GM12878 (cell line): ENCODE measurements at regions not wholly inside any gene's neighbourhood (a gene's known extent, or its start where the extent isn't known, plus 50 kb on each side); places are given as distances from the start of the nearest gene placed in this dataset.

Source experiments
- ATAC-seq: fragments of 200-7000 bp; cut with Tn5 transposase; 3 replicates; pipeline ENCODE4 v1.9.1; 2020; ENCODE audit warnings: mild to moderate bottlenecking, moderate library complexity
- BruUV-seq: library from RNA; stranded (reverse); fragments of 400-500 nt; replicated peaks from 2 replicates; lab custom pipeline; 2021; lab: Mats Ljungman, UMichigan
- CTCF ChIA-PET: fragments of 300-600 bp; sonication (Branson Sonifier 250); formaldehyde crosslinking; extraction: SDS; loops from one replicate; lab custom pipeline; 2021; ENCODE audit warnings: inconsistent platforms; lab: Yijun Ruan, JAX
- POLR2A ChIA-PET: fragments of 350-600 bp; formaldehyde crosslinking; extraction: SDS; loops from one replicate; lab custom pipeline; 2021; ENCODE audit warnings: inconsistent platforms; lab: Charles Lee
- RAD21 ChIA-PET: fragments of 300-600 bp; sonication (Branson Sonifier 250); formaldehyde crosslinking; loops from one replicate; lab custom pipeline; 2023; ENCODE audit warnings: antibody characterized with exemption; ENCODE audit not compliant: unreplicated experiment; lab: Charles Lee
- SMC1A ChIA-PET: fragments of 300-600 bp; sonication (Branson Sonifier 250); formaldehyde crosslinking; loops from one replicate; lab custom pipeline; 2023; ENCODE audit not compliant: unreplicated experiment, uncharacterized antibody; lab: Charles Lee
- DNase-seq: peaks from one replicate; pipeline ENCODE4 v3.0.0-alpha.2; 2011; ENCODE audit warnings: low read depth, low spot score
- FAIRE-seq: peaks from 3 replicates; lab custom pipeline; 2011; peaks lifted over from hg19 to GRCh38; lab: Jason Lieb, UNC
- H2AFZ ChIP-seq: 2 replicates; pipeline ENCODE4 v1.6.0; 2011; ENCODE audit warnings: low read depth, low read length, control low read depth; ENCODE audit not compliant: control insufficient read depth
- H3K27ac ChIP-seq: 2 replicates; pipeline ENCODE4 v1.5.1; 2011; ENCODE audit warnings: control low read depth; ENCODE audit not compliant: control insufficient read depth, insufficient read depth
- H3K27me3 ChIP-seq, 2 experiments: replicated peaks in 1 of 2; 2 replicates each; pipeline versions ENCODE4 v1.6.0 to v1.6.1; 2011; ENCODE audit warnings: low read length in 1 of 2; ENCODE audit not compliant: control insufficient read depth in 2 of 2, insufficient read depth in 2 of 2
- H3K36me3 ChIP-seq, 2 experiments: 2 replicates each; pipeline ENCODE4 v1.5.1; 2011; ENCODE audit warnings: low read length in 1 of 2; ENCODE audit not compliant: control insufficient read depth in 2 of 2, insufficient read depth in 2 of 2
- H3K4me1 ChIP-seq: 2 replicates; pipeline ENCODE4 v1.6.1; 2011; ENCODE audit warnings: mild to moderate bottlenecking, low read length, moderate library complexity, mixed read lengths; ENCODE audit not compliant: control insufficient read depth, insufficient read depth
- H3K4me2 ChIP-seq: 2 replicates; pipeline ENCODE4 v1.6.0; 2011; ENCODE audit warnings: control low read depth; ENCODE audit not compliant: control insufficient read depth, insufficient read depth
- H3K4me3 ChIP-seq: fragments of 200-600 bp; sonication (generic); 2 replicates; pipeline ENCODE4 v1.5.1; 2016
- H3K79me2 ChIP-seq: 2 replicates; pipeline ENCODE4 v1.6.0; 2011; ENCODE audit warnings: low read length; ENCODE audit not compliant: control insufficient read depth, insufficient read depth
- H3K9ac ChIP-seq: 2 replicates; pipeline ENCODE4 v1.8.0; 2011; ENCODE audit warnings: low read length, control low read depth, mixed read lengths; ENCODE audit not compliant: control insufficient read depth, insufficient read depth
- H3K9me3 ChIP-seq: replicated peaks from 3 replicates; pipeline ENCODE4 v1.5.1; 2011; ENCODE audit warnings: mild to moderate bottlenecking, low read length; ENCODE audit not compliant: control insufficient read depth, insufficient read depth
- H4K20me1 ChIP-seq: 2 replicates; pipeline ENCODE4 v1.6.0; 2011; ENCODE audit not compliant: control insufficient read depth, insufficient read depth
- BACH1 ChIP-seq: fragments of 450-650 bp; IDR thresholded peaks from 2 replicates; pipeline ENCODE4 v1.6.1; 2017; ENCODE audit warnings: mild to moderate bottlenecking, borderline replicate concordance
- BRCA1 ChIP-seq: IDR thresholded peaks from 2 replicates; pipeline ENCODE4 v1.6.1; 2011; ENCODE audit warnings: low read depth, low read length, improper control_type of control experiment
- CHD4 ChIP-seq: fragments of 200-600 bp; sonication (generic); IDR thresholded peaks from 2 replicates; pipeline ENCODE4 v1.6.1; 2016; ENCODE audit warnings: mild to moderate bottlenecking
- DPF2 ChIP-seq: fragments of 450-650 bp; IDR thresholded peaks from 2 replicates; pipeline ENCODE4 v1.6.1; 2017; ENCODE audit warnings: mild to moderate bottlenecking
- FOXM1 ChIP-seq: IDR thresholded peaks from 2 replicates; pipeline ENCODE4 v1.6.1; 2012; ENCODE audit warnings: low read depth, mild to moderate bottlenecking, inconsistent platforms, low read length, moderate library complexity
- HDGF ChIP-seq: fragments of 450-650 bp; IDR thresholded peaks from 2 replicates; pipeline ENCODE4 v1.6.1; 2016; ENCODE audit warnings: antibody characterized with exemption
- IKZF2 ChIP-seq, 2 experiments: fragments of 450-650 bp; IDR thresholded peaks; 2 replicates each; pipeline ENCODE4 v1.6.1; 2017; ENCODE audit warnings: mild to moderate bottlenecking in 2 of 2, moderate library complexity in 2 of 2
- KLF5 ChIP-seq: fragments of 450-650 bp; IDR thresholded peaks from 2 replicates; pipeline ENCODE4 v1.6.1; 2014; ENCODE audit warnings: mild to moderate bottlenecking; ENCODE audit not compliant: partially characterized antibody
- NR2C1 ChIP-seq: fragments of 450-650 bp; IDR thresholded peaks from 2 replicates; pipeline ENCODE4 v1.6.1; 2017; ENCODE audit warnings: antibody characterized with exemption, mild to moderate bottlenecking, moderate library complexity
- RAD21 ChIP-seq: IDR thresholded peaks from 2 replicates; pipeline ENCODE4 v1.6.1; 2011; ENCODE audit warnings: mild to moderate bottlenecking, low read depth, low read length, moderate library complexity; ENCODE audit not compliant: insufficient read depth
- RB1 ChIP-seq: fragments of 450-650 bp; formaldehyde crosslinking; IDR thresholded peaks from 2 replicates; pipeline ENCODE4 v1.6.1; 2017; ENCODE audit warnings: mild to moderate bottlenecking, borderline replicate concordance
- RBBP5 ChIP-seq: fragments of 200-600 bp; sonication (generic); conservative IDR thresholded peaks from 2 replicates; pipeline ENCODE4 v1.6.1; 2016
- RFX5 ChIP-seq: IDR thresholded peaks from 2 replicates; pipeline ENCODE4 v1.6.1; 2011; ENCODE audit warnings: low read depth, low read length, improper control_type of control experiment
- SMC3 ChIP-seq: IDR thresholded peaks from 2 replicates; pipeline ENCODE4 v1.6.1; 2011; ENCODE audit warnings: low read length, improper control_type of control experiment, borderline replicate concordance
- TCF3 ChIP-seq: IDR thresholded peaks from 2 replicates; pipeline ENCODE4 v1.6.1; 2012; ENCODE audit warnings: low read depth, mild to moderate bottlenecking, low read length, borderline replicate concordance; ENCODE audit not compliant: insufficient read depth
- ZNF217 ChIP-seq: fragments of 450-650 bp; IDR thresholded peaks from 2 replicates; pipeline ENCODE4 v1.6.1; 2017; ENCODE audit warnings: antibody characterized with exemption, mild to moderate bottlenecking
- in situ Hi-C: fragments of 300-500 bp; cut with MboI; formaldehyde crosslinking; loops from 9 replicates; pipeline ENCODE4 v1.14.3; 2018; ENCODE audit warnings: mixed read lengths
- intact Hi-C: fragments of 100-400 bp; cut with micrococcal nuclease; formaldehyde crosslinking; loops from one replicate; pipeline ENCODE4 v1.14.2; 2022; ENCODE audit not compliant: unreplicated experiment
- TF ChIP-seq, protein P1 (sequence below): IDR thresholded peaks from 2 replicates; pipeline ENCODE4 v1.6.1; 2012; ENCODE audit warnings: low read depth, low read length, improper control_type of control experiment

DNA sequence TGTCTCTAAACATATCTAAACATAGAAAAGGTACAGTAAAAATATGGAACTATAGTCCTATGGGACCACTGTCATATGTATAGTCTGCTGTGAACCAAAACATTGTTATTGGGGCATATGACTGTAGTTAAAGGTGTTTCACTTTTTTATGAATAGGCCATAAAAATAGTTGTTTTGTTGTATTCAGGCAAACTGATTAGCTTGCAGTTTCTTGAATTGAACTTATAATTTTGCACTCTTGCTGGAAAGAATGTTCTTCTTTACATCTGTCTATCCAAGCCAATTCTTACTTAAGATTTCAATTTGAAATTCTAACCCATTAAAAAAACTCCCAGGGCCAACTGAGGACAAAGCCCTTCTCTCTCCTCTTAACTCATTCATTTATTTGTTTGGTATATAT lies 234.1 kb downstream of the NOVA1 start:
- Histone ChIP-seq H3K4me3 (no peak overlapping the region), H2AFZ (no peak overlapping the region), H3K4me1 (no peaks in the 10 kb centered on the region), H3K27ac (no peak overlapping the region), H3K4me2 (no peak overlapping the region), H3K9me3 (no peaks in the 10 kb centered on the region), H3K9ac (no peak overlapping the region), H3K36me3 (no peaks in the 10 kb centered on the region), H3K79me2 (no peaks in the 10 kb centered on the region), H4K20me1 (no peaks in the 10 kb centered on the region), H3K27me3 (no peaks in the 10 kb centered on the region)
- ATAC-seq (no peak), DNase-seq (no peak), FAIRE-seq (no peak)
- POLR2A ChIA-PET: no interaction called here
- BruUV-seq: no TSS peak
- SMC1A ChIA-PET: no interaction called here
- TF ChIP-seq, protein P1, sequence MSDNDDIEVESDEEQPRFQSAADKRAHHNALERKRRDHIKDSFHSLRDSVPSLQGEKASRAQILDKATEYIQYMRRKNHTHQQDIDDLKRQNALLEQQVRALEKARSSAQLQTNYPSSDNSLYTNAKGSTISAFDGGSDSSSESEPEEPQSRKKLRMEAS: no peak
- TF ChIP-seq FOXM1 (no peak), IKZF2 (IDR thresholded peaks at IDR 0.05) (no peak), KLF5 (no peak), CHD4 (no peak), RBBP5 (no peak), RFX5 (no peak), TCF3 (no peak), HDGF (no peak), SMC3 (no peak), NR2C1 (no peak), RB1 (no peak), BRCA1 (no peak), ZNF217 (no peak), RAD21 (no peak), DPF2 (no peak), BACH1 (no peak)
- CTCF ChIA-PET: no interaction called here
- intact Hi-C loops: no loop called here
- RAD21 ChIA-PET: no interaction called here
- in situ Hi-C loops: no loop called here
